ENCODE measurements at regions not wholly inside any gene's neighbourhood (a gene's known extent, or its start where the extent isn't known, plus 50 kb on each side); places are given as distances from the start of the nearest gene placed in this dataset.

DNA sequence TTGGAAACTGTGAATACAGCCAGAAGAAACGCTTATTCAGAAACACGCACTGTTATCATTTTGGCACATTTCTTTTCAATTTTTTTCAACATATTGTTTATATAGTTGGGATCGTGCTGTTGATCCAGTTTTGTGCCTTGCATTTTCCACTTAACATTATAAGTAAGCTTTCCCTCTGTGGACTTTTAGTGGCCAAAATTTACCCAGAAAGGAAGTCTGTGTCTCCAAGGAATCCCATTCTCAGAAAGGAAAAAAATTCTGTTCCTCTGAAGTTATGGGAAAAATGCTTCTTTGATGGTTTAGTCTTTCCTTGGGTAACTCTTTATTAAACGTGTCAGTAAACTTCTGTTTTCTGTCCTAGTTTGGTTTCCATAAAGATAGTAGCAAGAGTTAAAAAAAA, 280.0 kb downstream of the REEP3 start:
- TF ChIP-seq, protein P1, sequence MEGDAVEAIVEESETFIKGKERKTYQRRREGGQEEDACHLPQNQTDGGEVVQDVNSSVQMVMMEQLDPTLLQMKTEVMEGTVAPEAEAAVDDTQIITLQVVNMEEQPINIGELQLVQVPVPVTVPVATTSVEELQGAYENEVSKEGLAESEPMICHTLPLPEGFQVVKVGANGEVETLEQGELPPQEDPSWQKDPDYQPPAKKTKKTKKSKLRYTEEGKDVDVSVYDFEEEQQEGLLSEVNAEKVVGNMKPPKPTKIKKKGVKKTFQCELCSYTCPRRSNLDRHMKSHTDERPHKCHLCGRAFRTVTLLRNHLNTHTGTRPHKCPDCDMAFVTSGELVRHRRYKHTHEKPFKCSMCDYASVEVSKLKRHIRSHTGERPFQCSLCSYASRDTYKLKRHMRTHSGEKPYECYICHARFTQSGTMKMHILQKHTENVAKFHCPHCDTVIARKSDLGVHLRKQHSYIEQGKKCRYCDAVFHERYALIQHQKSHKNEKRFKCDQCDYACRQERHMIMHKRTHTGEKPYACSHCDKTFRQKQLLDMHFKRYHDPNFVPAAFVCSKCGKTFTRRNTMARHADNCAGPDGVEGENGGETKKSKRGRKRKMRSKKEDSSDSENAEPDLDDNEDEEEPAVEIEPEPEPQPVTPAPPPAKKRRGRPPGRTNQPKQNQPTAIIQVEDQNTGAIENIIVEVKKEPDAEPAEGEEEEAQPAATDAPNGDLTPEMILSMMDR (IDR thresholded peaks at IDR 0.05; ENCODE audit: insufficient read depth, low read length, poor library complexity, severe bottlenecking): no peak
- TF ChIP-seq EZH2phosphoT487 (conservative IDR thresholded peaks at IDR 0.05; ENCODE audit: low read length): no peak
